GOT3 (cell line): ENCODE measurements at regions not wholly inside any gene's neighbourhood (a gene's known extent, or its start where the extent isn't known, plus 50 kb on each side); places are given as distances from the start of the nearest gene placed in this dataset.
A peak's percentile ranks its signal among the peaks of the same experiment; 100 is the strongest.
"Not testable (repeated sequence)": the region's sequence is repeated elsewhere in the genome, so short reads cannot be mapped to it uniquely, and the experiment has no call there.

Experiments
- DNase-seq: peaks from one replicate; lab custom pipeline; 2025; ENCODE audit warnings: mixed read lengths; lab: John Stamatoyannopoulos, UW

- DNase-seq: no peak
These were observed 90.0 kb downstream of the CD24 start for GRCh38 chr6:106884576-106884975.

- DNase-seq: no peak
These were observed 90.7 kb downstream of the CD24 start for GRCh38 chr6:106883808-106884262.

- DNase-seq: no peak
These were observed 91.7 kb downstream of the CD24 start for GRCh38 chr6:106882601-106883518.

- no peak for DNase-seq
These were observed 92.4 kb downstream of the CD24 start for GRCh38 chr6:106882138-106882537.

- no peak for DNase-seq
These were observed 93.6 kb downstream of the CD24 start for GRCh38 chr6:106880952-106881351.

GRCh38 chr6:106875782-106876321, 98.7 kb downstream of the CD24 start:
- DNase-seq: no peak

GRCh38 chr6:106874481-106874880, 100.0 kb downstream of the CD24 start:
- no peak for DNase-seq

- DNase-seq: no peak
These were observed 102.5 kb downstream of the CD24 start for GRCh38 chr6:106872049-106872448.

GRCh38 chr6:106870824-106871717, 103.5 kb downstream of the CD24 start:
- no peak for DNase-seq

GRCh38 chr6:106870069-106870468, 104.5 kb downstream of the CD24 start:
- no peak for DNase-seq

- no peak for DNase-seq
These were observed 105.3 kb downstream of the CD24 start for GRCh38 chr6:106869203-106869602.

GRCh38 chr6:106866875-106867658, 107.5 kb downstream of the CD24 start:
- no peak for DNase-seq

- DNase-seq: no peak
These were observed 111.7 kb downstream of the CD24 start for GRCh38 chr6:106862858-106863257.

- DNase-seq: no peak
These were observed 113.6 kb downstream of the CD24 start for GRCh38 chr6:106860940-106861339.

- DNase-seq: peak; percentile 23
These were observed 115.9 kb downstream of the CD24 start for GRCh38 chr6:106858653-106859092.

GRCh38 chr6:106857771-106858652, 116.5 kb downstream of the CD24 start:
- DNase-seq: no peak

GRCh38 chr6:106857310-106857709, 117.2 kb downstream of the CD24 start:
- DNase-seq: not testable (repeated sequence)

GRCh38 chr6:106856227-106856874, 118.2 kb downstream of the CD24 start:
- DNase-seq: no peak

GRCh38 chr6:106855117-106855516, 119.4 kb downstream of the CD24 start:
- DNase-seq: no peak
